Type B pancreatic cell (in vitro differentiated cells): ENCODE measurements at regions not wholly inside any gene's neighbourhood (a gene's known extent, or its start where the extent isn't known, plus 50 kb on each side); places are given as distances from the start of the nearest gene placed in this dataset.

Source experiments
- DNase-seq: peaks from one replicate; pipeline ENCODE4 v3.0.0; 2021; ENCODE audit warnings: mixed read lengths; ENCODE audit not compliant: unreplicated experiment; ENCODE audit errors: extremely low spot score
- H3K27ac Mint-ChIP-seq: 2 replicates; pipeline ENCODE4 v1.8.0; 2021; ENCODE audit warnings: mild to moderate bottlenecking, mixed read lengths
- H3K27me3 Mint-ChIP-seq: 2 replicates; pipeline ENCODE4 v1.8.0; 2021; ENCODE audit warnings: mixed read lengths
- H3K36me3 Mint-ChIP-seq: 2 replicates; pipeline ENCODE4 v1.8.0; 2021; ENCODE audit warnings: mixed read lengths
- H3K4me1 Mint-ChIP-seq: one replicate; pipeline ENCODE4 v1.8.0; 2021; ENCODE audit warnings: mixed read lengths; ENCODE audit not compliant: unreplicated experiment
- H3K4me3 Mint-ChIP-seq: 2 replicates; pipeline ENCODE4 v1.8.0; 2021; ENCODE audit warnings: mild to moderate bottlenecking, mixed read lengths
- H3K9me3 Mint-ChIP-seq: 2 replicates; pipeline ENCODE4 v1.8.0; 2021; ENCODE audit warnings: mixed read lengths
- CTCF ChIP-seq: fragments of 200-600 bp; sonication (generic); conservative IDR thresholded peaks from 2 replicates; pipeline ENCODE4 v1.5.0; 2021; ENCODE audit warnings: antibody characterized with exemption, mild to moderate bottlenecking

GRCh38 chr16:86411897-86412296 lies 98.4 kb upstream of the FOXF1 start:
- no peak for DNase-seq
- Mint-ChIP-seq H3K27ac (no peak overlapping the region), H3K9me3 (peaks cover 10% of the 10 kb centered on the region), H3K36me3 (no peaks in the 10 kb centered on the region), H3K4me1 (peaks cover 14% of the 10 kb centered on the region), H3K4me3 (no peak overlapping the region), H3K27me3 (peaks cover 35% of the 10 kb centered on the region)
- TF ChIP-seq CTCF, result no peak

GRCh38 chr16:86414991-86415740 lies 95.2 kb upstream of the FOXF1 start:
- no peak for DNase-seq
- TF ChIP-seq CTCF, result no peak
- Mint-ChIP-seq H3K36me3 (no peaks in the 10 kb centered on the region), H3K4me1 (peaks cover 3% of the 10 kb centered on the region), H3K27ac (no peak overlapping the region), H3K27me3 (peaks cover 23% of the 10 kb centered on the region), H3K9me3 (peaks cover 9% of the 10 kb centered on the region), H3K4me3 (no peak overlapping the region)

GRCh38 chr16:86418981-86419380 lies 91.3 kb upstream of the FOXF1 start:
- DNase-seq, result no peak
- peaks cover 5% of the 10 kb centered on the region for H3K9me3 Mint-ChIP-seq
- TF ChIP-seq CTCF, result no peak
- H3K36me3 Mint-ChIP-seq, result no peaks in the 10 kb centered on the region
- H3K4me1 Mint-ChIP-seq, result peaks cover 9% of the 10 kb centered on the region
- no peak overlapping the region for H3K4me3 Mint-ChIP-seq
- H3K27ac Mint-ChIP-seq, result no peak overlapping the region
- peaks cover 29% of the 10 kb centered on the region for H3K27me3 Mint-ChIP-seq

GRCh38 chr16:86419518-86419917 lies 90.8 kb upstream of the FOXF1 start:
- H3K9me3 Mint-ChIP-seq, result peaks cover 5% of the 10 kb centered on the region
- H3K4me3 Mint-ChIP-seq, result no peak overlapping the region
- no peak for DNase-seq
- H3K36me3 Mint-ChIP-seq, result no peaks in the 10 kb centered on the region
- peaks cover 9% of the 10 kb centered on the region for H3K4me1 Mint-ChIP-seq
- H3K27ac Mint-ChIP-seq, result no peak overlapping the region
- H3K27me3 Mint-ChIP-seq, result peaks cover 31% of the 10 kb centered on the region
- no peak for TF ChIP-seq CTCF

GRCh38 chr16:86421995-86422394 lies 88.3 kb upstream of the FOXF1 start:
- no peak overlapping the region for H3K27ac Mint-ChIP-seq
- peaks cover 5% of the 10 kb centered on the region for H3K9me3 Mint-ChIP-seq
- DNase-seq, result no peak
- peaks cover 22% of the 10 kb centered on the region for H3K27me3 Mint-ChIP-seq
- H3K4me1 Mint-ChIP-seq, result peaks cover 9% of the 10 kb centered on the region
- no peaks in the 10 kb centered on the region for H3K36me3 Mint-ChIP-seq
- H3K4me3 Mint-ChIP-seq, result no peak overlapping the region
- no peak for TF ChIP-seq CTCF

- no peak for TF ChIP-seq CTCF
- no peak overlapping the region for H3K27ac Mint-ChIP-seq
- peaks cover 13% of the 10 kb centered on the region for H3K4me1 Mint-ChIP-seq
- peaks cover 5% of the 10 kb centered on the region for H3K9me3 Mint-ChIP-seq
- peaks cover 32% of the 10 kb centered on the region for H3K27me3 Mint-ChIP-seq
- DNase-seq, result no peak
- no peak overlapping the region for H3K4me3 Mint-ChIP-seq
- no peaks in the 10 kb centered on the region for H3K36me3 Mint-ChIP-seq
These were observed 85.9 kb upstream of the FOXF1 start for GRCh38 chr16:86424398-86424797.
